CD4-positive, alpha-beta memory T cell (primary cell): ENCODE measurements at regions not wholly inside any gene's neighbourhood (a gene's known extent, or its start where the extent isn't known, plus 50 kb on each side); places are given as distances from the start of the nearest gene placed in this dataset.

Source experiments
- CTCF ChIA-PET: fragments of 350-600 bp; sonication (Branson Sonifier 250); formaldehyde crosslinking; loops from one replicate; lab custom pipeline; 2021; ENCODE audit warnings: inconsistent platforms; ENCODE audit not compliant: partially characterized antibody; lab: Charles Lee
- POLR2A ChIA-PET: fragments of 350-600 bp; sonication (Branson Sonifier 250); formaldehyde crosslinking; loops from one replicate; lab custom pipeline; 2021; ENCODE audit not compliant: partially characterized antibody; lab: Charles Lee
- DNase-seq, 5 donors: peaks; one replicate each; pipeline versions ENCODE4 v3.0.0 to v3.0.0-alpha.2; 2020 to 2022; ENCODE audit warnings: mixed read lengths in 1 of 5
- H3K27ac ChIP-seq: one replicate; pipeline ENCODE4 v1.7.0; 2013; ENCODE audit warnings: low read depth, low read length
- H3K27me3 ChIP-seq: 2 replicates; pipeline ENCODE4 v1.7.0; 2013; ENCODE audit warnings: mild to moderate bottlenecking, low read length, moderate library complexity; ENCODE audit not compliant: insufficient read depth
- H3K36me3 ChIP-seq: 2 replicates; pipeline ENCODE4 v1.7.0; 2013; ENCODE audit warnings: mild to moderate bottlenecking, low read length, moderate library complexity; ENCODE audit not compliant: insufficient read depth
- H3K4me1 ChIP-seq: 2 replicates; pipeline ENCODE4 v1.7.0; 2013; ENCODE audit warnings: mild to moderate bottlenecking, low read length, moderate library complexity; ENCODE audit not compliant: insufficient read depth
- H3K4me3 ChIP-seq, 2 donors: one replicate each; pipeline ENCODE4 v1.7.0; 2013; ENCODE audit warnings: low read length in 2 of 2, mild to moderate bottlenecking in 1 of 2
- H3K9me3 ChIP-seq, 2 donors: one replicate each; pipeline ENCODE4 v1.7.0; 2013; ENCODE audit warnings: low read length in 2 of 2, control low read depth in 1 of 2; ENCODE audit not compliant: control insufficient read depth in 1 of 2
- H3K27ac Mint-ChIP-seq, 7 donors: one replicate each; pipeline ENCODE4 v1.8.0; 2020 to 2021; ENCODE audit warnings: mixed read lengths in 7 of 7, mild to moderate bottlenecking in 6 of 7, inconsistent platforms in 3 of 7, moderate library complexity in 3 of 7
- H3K27me3 Mint-ChIP-seq, 2 donors: one replicate each; pipeline ENCODE4 v1.8.0; 2020 to 2021; ENCODE audit warnings: mixed read lengths in 2 of 2
- H3K36me3 Mint-ChIP-seq, 2 donors: one replicate each; pipeline ENCODE4 v1.8.0; 2020 to 2021; ENCODE audit warnings: mixed read lengths in 2 of 2, inconsistent platforms in 1 of 2, mild to moderate bottlenecking in 1 of 2
- H3K4me1 Mint-ChIP-seq, 4 donors: one replicate each; pipeline ENCODE4 v1.8.0; 2020 to 2021; ENCODE audit warnings: mixed read lengths in 4 of 4, mild to moderate bottlenecking in 1 of 4
- H3K4me3 Mint-ChIP-seq, 8 donors: one replicate each; pipeline ENCODE4 v1.8.0; 2020 to 2021; ENCODE audit warnings: mixed read lengths in 8 of 8, mild to moderate bottlenecking in 7 of 8, moderate library complexity in 6 of 8, inconsistent platforms in 3 of 8
- H3K9me3 Mint-ChIP-seq, 8 donors: one replicate each; pipeline ENCODE4 v1.8.0; 2020 to 2021; ENCODE audit warnings: mixed read lengths in 8 of 8, mild to moderate bottlenecking in 5 of 8, inconsistent platforms in 3 of 8, moderate library complexity in 1 of 8
- intact Hi-C: fragments of 100-400 bp; cut with micrococcal nuclease; formaldehyde crosslinking; loops from one replicate; pipeline ENCODE4 v1.15.1; 2023

DNA sequence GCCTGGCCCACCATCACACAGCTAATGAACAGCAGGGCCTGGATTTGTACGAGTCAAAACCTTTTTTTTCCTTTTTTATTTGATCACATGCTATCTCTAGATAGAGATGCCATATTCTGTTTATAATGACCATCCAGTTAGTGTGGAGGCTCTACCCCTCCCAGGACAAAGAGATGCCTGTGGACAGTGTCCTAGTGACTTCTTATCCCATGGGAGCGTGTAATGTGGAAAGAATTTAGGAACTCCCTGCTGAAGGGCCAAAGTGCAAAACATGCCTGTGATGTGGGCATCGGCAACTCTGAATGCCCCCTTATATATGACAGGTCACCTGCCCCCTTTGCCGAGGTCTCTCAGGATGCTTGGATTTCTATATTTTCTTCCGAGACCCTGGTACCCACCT lies 292.2 kb downstream of the RRAGC start:
- H3K36me3 ChIP-seq: no peaks in the 10 kb centered on the region
- peaks cover 12 to 21% (median 17%) of the 10 kb centered on the region in 4 donors for H3K4me1 Mint-ChIP-seq
- no peaks in the 10 kb centered on the region for H3K9me3 Mint-ChIP-seq
- ChIA-PET CTCF (no interaction called here), POLR2A (no interaction called here)
- no peak overlapping the region for H3K4me3 Mint-ChIP-seq
- no peak overlapping the region for H3K27ac Mint-ChIP-seq
- intact Hi-C loops: no loop called here
- peaks cover 24 to 28% of the 10 kb centered on the region in 2 donors for H3K27me3 Mint-ChIP-seq
- H3K27ac ChIP-seq: no peak overlapping the region
- H3K27me3 ChIP-seq: peaks cover 4% of the 10 kb centered on the region
- H3K4me1 ChIP-seq: peaks cover 5% of the 10 kb centered on the region
- no peaks in the 10 kb centered on the region for H3K9me3 ChIP-seq
- DNase-seq: no peak
- no peak overlapping the region for H3K4me3 ChIP-seq
- H3K36me3 Mint-ChIP-seq: no peaks in the 10 kb centered on the region

DNA sequence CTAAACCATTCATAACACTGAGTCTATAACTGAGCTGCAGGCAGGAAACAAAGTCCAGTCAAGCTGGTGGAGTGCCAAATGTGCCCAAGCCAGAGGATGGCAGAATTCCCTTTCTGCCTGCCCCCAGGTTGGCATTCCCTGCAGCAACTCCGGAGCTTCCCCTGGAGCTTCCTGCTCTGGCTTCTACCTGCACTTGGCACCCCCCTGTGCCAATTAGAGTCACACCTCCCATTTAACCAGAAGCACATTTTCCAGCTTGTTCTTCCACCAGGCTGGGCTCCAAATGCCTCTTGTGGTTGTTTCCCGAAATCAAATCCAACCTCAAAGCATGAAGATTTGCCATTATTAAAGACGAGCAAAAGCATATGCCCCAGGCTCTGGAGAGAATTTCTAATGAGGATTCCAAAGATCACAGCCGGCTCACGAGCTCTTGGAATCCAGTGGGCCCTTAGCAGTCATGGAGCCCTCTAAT lies 294.5 kb downstream of the RRAGC start:
- H3K27me3 Mint-ChIP-seq: peaks cover 22 to 26% of the 10 kb centered on the region in 2 donors
- Histone ChIP-seq H3K36me3 (no peaks in the 10 kb centered on the region), H3K4me3 (no peak overlapping the region), H3K4me1 (peaks cover 25% of the 10 kb centered on the region), H3K27me3 (peaks cover 4% of the 10 kb centered on the region), H3K9me3 (no peaks in the 10 kb centered on the region), H3K27ac (no peak overlapping the region)
- H3K4me3 Mint-ChIP-seq: no peak overlapping the region
- H3K36me3 Mint-ChIP-seq: no peaks in the 10 kb centered on the region
- peak overlapping the region in 1 of 7 donors; percentile 21 for H3K27ac Mint-ChIP-seq
- H3K4me1 Mint-ChIP-seq: peaks cover 26 to 41% (median 32%) of the 10 kb centered on the region in 4 donors
- no peaks in the 10 kb centered on the region for H3K9me3 Mint-ChIP-seq
- ChIA-PET POLR2A (no interaction called here), CTCF (interaction anchor here (0.6 kb wide), 1 partner anchor 45 kb away, joined by 3 read pairs; no protein-coding TSS in a partner anchor)
- DNase-seq: no peak
- intact Hi-C loops: no loop called here

DNA sequence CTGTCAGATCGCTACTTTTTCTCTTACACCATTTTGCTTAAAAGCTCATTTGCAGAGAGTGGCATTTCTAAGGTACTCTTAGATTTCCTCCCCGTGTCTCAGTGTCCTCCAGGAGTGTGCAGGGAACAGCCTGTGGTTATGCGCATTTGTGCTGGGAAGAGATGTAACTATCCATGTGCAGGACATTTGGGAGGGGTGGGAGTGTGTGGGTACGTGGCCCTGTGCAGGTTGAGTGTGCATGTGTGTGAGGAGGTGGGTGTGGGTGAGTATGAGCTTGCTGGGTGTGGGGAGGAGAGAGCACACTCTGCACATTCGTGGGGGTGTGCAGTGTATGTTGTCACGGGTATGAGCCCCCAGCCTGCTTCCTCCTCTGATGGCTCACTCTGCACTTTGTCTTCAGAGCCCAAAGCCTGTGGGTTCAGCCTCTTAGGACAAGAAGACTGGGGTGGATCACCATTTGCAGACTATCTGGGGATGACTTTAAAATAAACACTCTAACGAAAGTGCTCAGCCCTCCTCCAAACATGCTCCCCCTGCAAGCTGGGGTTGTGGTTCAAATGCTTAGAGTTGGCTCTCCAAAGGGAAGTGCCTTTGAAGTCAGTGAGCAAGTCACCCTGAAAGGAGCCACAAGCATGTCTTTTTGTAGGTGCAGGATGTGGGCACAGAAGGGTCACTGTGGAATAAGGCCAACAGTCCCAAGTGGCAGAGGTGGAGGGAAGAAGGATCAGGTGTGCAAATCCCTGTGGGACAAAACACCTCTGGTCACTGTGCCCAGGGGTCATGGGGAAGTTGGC lies 295.4 kb downstream of the RRAGC start:
- peaks cover 19 to 26% of the 10 kb centered on the region in 2 donors for H3K27me3 Mint-ChIP-seq
- Histone ChIP-seq H3K4me1 (peaks cover 32% of the 10 kb centered on the region), H3K27ac (no peak overlapping the region), H3K9me3 (no peaks in the 10 kb centered on the region), H3K4me3 (no peak overlapping the region), H3K36me3 (no peaks in the 10 kb centered on the region), H3K27me3 (peaks cover 4% of the 10 kb centered on the region)
- peaks cover 36 to 50% (median 41%) of the 10 kb centered on the region in 4 donors for H3K4me1 Mint-ChIP-seq
- H3K27ac Mint-ChIP-seq: no peak overlapping the region
- intact Hi-C loops: no loop called here
- H3K9me3 Mint-ChIP-seq: no peaks in the 10 kb centered on the region
- ChIA-PET CTCF (interaction anchor here (0.6 kb wide), 1 partner anchor 46 kb away, joined by 3 read pairs; no protein-coding TSS in a partner anchor), POLR2A (no interaction called here)
- H3K36me3 Mint-ChIP-seq: no peaks in the 10 kb centered on the region
- no peak for DNase-seq
- no peak overlapping the region for H3K4me3 Mint-ChIP-seq

DNA sequence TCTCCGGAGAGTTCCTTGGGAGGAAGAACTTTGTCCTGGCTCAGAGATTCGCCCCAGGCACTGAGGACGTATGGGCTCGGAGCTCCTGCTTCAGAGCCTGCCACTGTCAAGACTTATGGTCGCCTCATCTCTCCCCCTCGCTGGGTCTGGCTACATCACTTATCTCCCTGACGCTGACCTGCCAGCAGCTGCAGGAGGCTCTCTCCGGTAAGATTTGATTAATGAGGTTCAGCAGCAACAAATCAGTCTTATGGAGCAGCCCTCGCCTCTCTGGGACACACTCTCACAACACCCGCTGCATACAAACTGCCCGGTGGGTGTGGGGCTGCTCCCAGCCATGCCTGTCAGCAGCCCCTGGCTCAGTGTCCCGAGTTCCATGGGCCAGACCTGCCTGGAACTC lies 297.8 kb downstream of the RRAGC start:
- POLR2A ChIA-PET: interaction anchor here (0.7 kb wide), 1 partner anchor 1818 kb away, joined by 3 read pairs; no protein-coding TSS in a partner anchor
- Mint-ChIP-seq H3K4me3 (peak overlapping the region in 1 of 8 donors; percentile 27), H3K36me3 (no peaks in the 10 kb centered on the region), H3K4me1 (peaks cover 44 to 74% (median 48%) of the 10 kb centered on the region in 4 donors), H3K27me3 (peaks cover 19 to 22% of the 10 kb centered on the region in 2 donors), H3K27ac (peak overlapping the region in 3 of 7 donors; percentile 15 to 71 (median 36)), H3K9me3 (no peaks in the 10 kb centered on the region)
- no peak for DNase-seq
- peaks cover 40% of the 10 kb centered on the region for H3K4me1 ChIP-seq
- H3K9me3 ChIP-seq: no peaks in the 10 kb centered on the region
- CTCF ChIA-PET: no interaction called here
- intact Hi-C loops: no loop called here
- no peaks in the 10 kb centered on the region for H3K36me3 ChIP-seq
- peaks cover 4% of the 10 kb centered on the region for H3K27me3 ChIP-seq
- no peak overlapping the region for H3K27ac ChIP-seq
- H3K4me3 ChIP-seq: no peak overlapping the region

GRCh38 chr1:38561110-38561509 lies 298.5 kb downstream of the RRAGC start:
- ChIA-PET CTCF (no interaction called here), POLR2A (interaction anchor here (1.3 kb wide), 1 partner anchor 14 kb away, joined by 4 read pairs; no protein-coding TSS in a partner anchor)
- Histone ChIP-seq H3K4me1 (peaks cover 40% of the 10 kb centered on the region), H3K4me3 (no peak overlapping the region), H3K27ac (no peak overlapping the region), H3K36me3 (no peaks in the 10 kb centered on the region), H3K27me3 (peaks cover 4% of the 10 kb centered on the region), H3K9me3 (no peaks in the 10 kb centered on the region)
- Mint-ChIP-seq H3K4me1 (peaks cover 47 to 79% (median 50%) of the 10 kb centered on the region in 4 donors), H3K4me3 (peak overlapping the region in 4 of 8 donors; percentile 13 to 59 (median 45)), H3K9me3 (no peaks in the 10 kb centered on the region), H3K27me3 (peaks cover 17 to 19% of the 10 kb centered on the region in 2 donors), H3K27ac (peak overlapping the region in 1 of 7 donors; percentile 47), H3K36me3 (no peaks in the 10 kb centered on the region)
- intact Hi-C loops: no loop called here
- no peak for DNase-seq

- Mint-ChIP-seq H3K27me3 (peaks cover 14 to 19% of the 10 kb centered on the region in 2 donors), H3K4me3 (peak overlapping the region in 5 of 8 donors; percentile 10 to 85 (median 53)), H3K9me3 (no peaks in the 10 kb centered on the region), H3K4me1 (peaks cover 47 to 80% (median 50%) of the 10 kb centered on the region in 4 donors), H3K36me3 (no peaks in the 10 kb centered on the region), H3K27ac (peak overlapping the region in 4 of 7 donors; percentile 26 to 83 (median 75))
- Histone ChIP-seq H3K36me3 (no peaks in the 10 kb centered on the region), H3K27ac (no peak overlapping the region), H3K27me3 (peaks cover 4% of the 10 kb centered on the region), H3K4me1 (peaks cover 40% of the 10 kb centered on the region), H3K4me3 (peak overlapping the region in 1 of 2 donors; percentile 25), H3K9me3 (no peaks in the 10 kb centered on the region)
- no peak for DNase-seq
- intact Hi-C loops: no loop called here
- ChIA-PET POLR2A (interaction anchor here (1.3 kb wide), 2 partner anchors 11 to 15 kb away, joined by 3 to 4 read pairs; no protein-coding TSS in a partner anchor), CTCF (interaction anchor here (1.5 kb wide), 1 partner anchor 34 kb away, joined by 4 read pairs; no protein-coding TSS in a partner anchor)
Observed at GRCh38 chr1:38560457-38560856, 299.1 kb downstream of the RRAGC start.
